NCI-H82 (cell line): ENCODE measurements at regions not wholly inside any gene's neighbourhood (a gene's known extent, or its start where the extent isn't known, plus 50 kb on each side); places are given as distances from the start of the nearest gene placed in this dataset.

Experiments
- DNase-seq: peaks from one replicate; lab custom pipeline; 2025; lab: John Stamatoyannopoulos, UW

DNA sequence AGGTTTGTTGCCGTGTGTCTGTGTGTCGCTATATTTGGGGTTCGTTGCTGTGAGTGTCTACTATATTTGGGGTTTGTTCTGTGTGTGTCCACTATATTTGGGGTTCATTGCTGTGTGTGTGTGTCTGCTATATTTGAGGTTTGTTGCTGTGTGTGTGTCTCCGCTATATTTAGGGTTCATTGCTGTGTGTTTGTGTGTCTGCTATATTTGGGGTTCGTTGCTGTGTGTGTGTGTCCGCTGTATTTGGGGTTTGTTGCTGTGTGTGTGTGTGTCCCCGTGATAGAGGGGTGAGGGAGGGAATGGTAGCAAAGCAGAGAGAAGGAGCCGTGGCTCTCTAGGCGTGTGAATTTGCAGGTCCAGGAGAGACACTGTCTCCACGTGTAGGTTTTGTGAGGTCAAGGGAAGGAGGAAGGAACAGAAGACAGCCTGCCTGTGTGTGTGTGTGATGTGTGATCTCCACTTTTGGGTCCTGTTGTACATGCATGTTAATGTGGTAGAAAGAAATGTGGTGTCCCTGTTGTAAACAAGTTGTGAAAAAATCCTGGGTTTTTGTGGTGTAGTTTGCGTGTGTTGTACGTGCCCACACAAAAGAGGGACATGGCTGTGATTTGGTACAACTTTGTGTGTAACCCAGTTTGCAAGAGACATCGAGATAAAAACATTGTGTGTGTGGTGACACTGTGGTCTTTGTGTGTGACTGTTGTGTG is 56.3 kb upstream of the ECE1 start:
- DNase-seq = no peak

DNA sequence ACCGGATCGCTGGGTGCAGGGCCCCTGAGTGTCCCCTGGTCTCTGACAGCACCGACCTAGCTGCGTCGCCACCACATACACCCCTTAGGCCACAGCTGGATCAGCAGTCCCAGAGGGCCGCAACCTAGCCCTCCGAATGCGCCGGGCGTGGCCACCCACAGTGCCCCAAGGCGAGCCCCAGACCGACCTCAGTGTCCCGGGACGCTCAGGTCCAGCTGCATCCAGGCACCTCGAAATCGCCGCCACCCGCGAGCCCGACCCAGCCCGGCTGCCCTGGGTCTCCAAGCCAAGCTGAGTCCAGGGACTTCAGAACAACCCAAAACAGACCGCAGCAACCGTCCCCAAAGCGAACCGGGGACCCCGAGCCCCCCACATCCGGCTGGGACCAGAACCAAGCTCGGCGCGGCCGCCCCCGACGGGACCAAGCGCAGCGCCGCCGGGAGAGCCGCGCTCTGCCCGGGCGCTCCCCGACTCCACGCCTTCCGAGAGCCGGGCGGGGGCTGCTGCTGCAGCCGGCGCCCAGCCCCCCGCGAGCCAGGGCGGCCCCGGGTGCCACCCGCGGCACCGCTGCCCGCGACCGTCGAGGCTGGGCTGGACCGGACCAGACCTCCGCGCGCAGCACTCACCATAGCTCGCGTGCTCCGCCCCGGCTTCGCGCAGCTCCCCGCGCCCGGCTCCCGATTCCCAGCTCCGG is 54.6 kb upstream of the ECE1 start:
- no peak for DNase-seq

DNA sequence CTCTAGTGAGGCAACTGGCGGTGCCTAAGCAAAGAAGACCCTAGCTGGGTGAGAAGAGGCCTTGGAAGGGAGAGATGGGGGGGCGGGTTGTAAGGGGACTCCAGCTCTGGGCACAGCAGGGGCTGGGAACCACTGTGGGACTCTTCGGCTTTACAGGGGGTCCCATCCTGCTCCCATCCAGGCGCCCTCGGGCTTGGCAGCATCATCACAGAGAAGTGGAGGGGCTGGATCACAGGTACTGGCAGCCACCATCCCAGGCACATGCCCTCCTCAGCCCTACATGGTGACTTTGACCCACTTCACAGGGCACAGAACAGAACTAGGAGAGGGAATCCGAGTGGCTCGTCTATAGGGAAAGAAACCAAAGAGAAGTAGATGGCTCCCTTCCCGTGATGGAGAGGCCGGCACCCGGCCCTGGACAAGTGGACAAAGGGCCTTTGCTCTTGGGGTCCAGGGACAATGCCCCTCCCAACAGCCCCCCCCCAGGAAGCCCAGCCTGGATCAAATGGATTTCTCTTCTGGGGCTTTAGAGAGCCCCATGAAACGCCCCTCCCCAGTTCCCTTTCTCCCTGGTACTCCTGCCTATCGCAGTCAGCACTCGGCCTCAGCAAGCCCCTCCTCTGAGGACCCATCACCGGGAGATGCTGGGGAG is 54.0 kb upstream of the ECE1 start:
- peak; percentile 31 for DNase-seq

DNA sequence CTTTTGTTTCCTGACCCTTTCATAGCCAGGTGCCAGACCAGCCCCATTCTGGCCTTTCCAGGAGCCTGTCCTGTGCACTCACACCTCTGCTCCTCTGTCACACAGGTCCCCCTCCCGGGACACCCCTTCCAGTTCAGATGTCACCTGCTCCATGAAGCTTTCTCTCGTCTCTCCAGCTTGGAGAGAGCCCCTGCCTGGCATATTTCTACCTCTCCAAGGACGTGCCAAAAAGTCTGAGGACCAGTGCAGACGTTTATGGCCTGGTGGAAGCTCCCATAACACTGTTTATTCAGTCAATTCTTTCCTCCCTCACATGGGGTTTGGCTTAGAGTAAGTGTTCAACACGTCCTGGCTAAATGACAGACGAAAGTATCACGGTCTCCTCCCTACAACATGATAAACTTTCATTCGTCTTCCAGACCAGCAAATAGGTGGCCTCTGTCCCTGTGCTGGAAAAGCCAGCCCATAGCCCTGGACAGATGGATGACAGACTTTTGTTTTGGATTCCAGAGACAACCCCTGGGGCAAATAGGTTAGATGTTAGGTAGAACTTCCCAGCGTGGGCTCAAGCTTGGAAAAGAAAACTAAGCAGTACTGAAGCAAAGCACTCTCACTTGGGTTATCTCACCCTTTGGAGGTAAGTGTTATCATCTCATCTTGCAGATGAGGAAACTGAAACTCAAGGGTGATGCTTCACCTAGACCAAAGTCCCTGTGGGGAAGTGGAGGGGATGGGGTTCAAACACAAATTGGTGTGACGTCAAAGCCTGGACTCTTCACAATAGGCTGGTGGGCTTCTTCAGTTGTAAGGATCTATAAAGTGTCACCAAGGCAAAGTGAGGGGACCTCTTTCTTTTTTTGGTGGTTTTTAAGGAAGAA is 52.9 kb upstream of the ECE1 start:
- DNase-seq = no peak

DNA sequence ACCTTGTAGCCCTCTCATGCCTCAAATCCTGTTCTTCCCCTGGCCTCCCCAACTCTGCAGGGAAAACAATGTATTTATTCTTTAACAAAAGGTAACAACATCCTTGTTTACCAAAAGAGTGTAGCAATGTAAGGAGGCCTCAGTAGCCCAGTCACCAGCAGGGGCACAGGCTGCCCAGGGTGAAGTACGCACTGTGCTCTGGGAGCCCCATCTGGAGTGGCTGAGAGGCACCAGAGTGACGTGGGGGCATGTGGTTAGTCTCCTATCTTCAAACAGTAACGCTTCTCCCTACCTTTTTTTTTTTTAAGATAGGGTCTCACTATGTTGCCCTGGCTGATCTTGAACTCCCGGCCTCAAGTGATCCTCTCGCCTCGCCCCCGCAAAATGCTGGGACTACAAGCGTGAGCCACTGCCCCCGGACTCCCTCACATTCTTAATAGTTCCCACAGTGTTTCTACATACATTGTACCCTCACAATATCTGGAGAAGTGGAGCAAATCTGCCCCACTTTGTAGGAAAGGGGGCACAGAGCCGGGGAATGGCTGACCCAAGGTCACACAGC is 51.3 kb upstream of the ECE1 start:
- no peak for DNase-seq

DNA sequence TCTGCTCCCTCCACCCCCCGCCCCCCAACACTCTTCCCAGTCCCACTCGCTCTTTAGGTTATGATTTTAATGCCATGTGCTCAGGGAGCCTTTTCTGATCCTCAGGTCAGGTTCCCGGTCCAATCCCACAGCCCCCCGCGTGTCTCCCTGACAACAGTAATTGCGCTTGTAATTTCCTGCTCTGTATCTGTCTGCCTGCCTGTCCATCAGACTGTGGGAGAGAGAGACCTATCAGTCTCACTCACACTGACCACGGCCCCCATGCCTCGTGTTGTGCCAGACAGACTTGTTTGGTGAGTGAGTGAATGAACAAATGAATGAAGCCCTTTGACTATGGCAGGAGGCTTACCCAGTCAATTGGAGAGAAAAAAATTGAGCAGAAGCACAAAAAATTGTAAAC is 50.8 kb upstream of the ECE1 start:
- DNase-seq = no peak

DNA sequence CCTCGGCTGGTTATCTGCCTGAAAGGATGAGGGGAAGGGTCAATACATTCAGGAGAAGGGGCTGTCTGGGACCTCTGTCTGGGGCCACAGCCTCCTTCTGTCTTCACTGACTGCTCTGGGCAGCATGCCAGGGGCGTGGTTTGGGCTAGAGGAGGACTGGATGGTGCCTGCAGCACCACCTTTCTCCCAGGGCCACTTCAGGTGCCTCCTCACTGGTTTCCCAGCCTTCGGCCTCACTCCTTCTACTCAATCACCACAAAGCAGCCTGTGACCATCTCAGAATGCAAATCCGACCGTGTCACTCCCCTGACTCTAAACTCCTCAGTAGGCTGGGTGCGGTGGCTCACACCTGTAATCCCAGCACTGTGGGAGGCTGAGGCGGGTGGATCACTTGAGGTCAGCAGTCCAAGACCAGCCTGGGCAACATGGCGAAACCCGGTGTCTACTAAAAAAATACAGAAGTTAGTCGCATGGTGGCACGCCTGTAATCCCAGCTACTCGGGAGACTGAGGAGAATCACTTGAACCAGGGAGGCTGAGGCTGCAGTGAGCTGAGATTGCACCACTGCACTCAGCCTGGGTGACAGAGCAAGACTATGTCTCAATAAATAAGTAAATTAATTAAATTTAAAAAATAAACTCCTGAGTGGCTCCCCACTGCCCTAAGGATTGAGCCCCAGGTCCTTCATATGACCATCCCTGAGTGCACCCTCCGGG is 50.1 kb upstream of the ECE1 start:
- DNase-seq = no peak
